HG03108 (cell line): ENCODE measurements at regions not wholly inside any gene's neighbourhood (a gene's known extent, or its start where the extent isn't known, plus 50 kb on each side); places are given as distances from the start of the nearest gene placed in this dataset.
"Not testable (repeated sequence)": the region's sequence is repeated elsewhere in the genome, so short reads cannot be mapped to it uniquely, and the experiment has no call there.

Experiments used
- ATAC-seq: cut with Tn5 transposase; IDR thresholded peaks from one replicate; pipeline ENCODE4 v1.9.1; 2021; ENCODE audit warnings: moderate library complexity; ENCODE audit not compliant: unreplicated experiment

- ATAC-seq: no peak
Measured at GRCh38 chr14:71237556-71237955, 330.3 kb downstream of the PCNX1 start.

DNA sequence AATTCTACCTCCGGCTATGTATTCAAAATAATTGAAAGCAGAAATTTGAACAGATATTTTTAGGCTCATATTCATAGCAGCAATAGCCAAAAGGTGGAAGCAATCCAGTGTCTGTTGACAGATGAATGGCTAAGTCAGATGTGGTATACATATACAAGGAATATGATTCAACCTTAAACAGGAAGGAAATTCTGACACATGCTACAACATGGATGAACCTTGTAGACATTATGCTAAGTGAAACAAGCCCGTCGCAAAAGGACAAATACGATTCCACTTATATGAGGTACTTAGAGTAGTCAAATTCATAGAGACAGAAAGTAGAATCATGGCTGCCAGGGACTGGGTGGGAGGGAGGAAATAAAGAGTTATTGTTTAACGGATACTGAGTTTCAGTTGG lies 331.6 kb downstream of the PCNX1 start:
- ATAC-seq: no peak

GRCh38 chr14:71240171-71240570 lies 332.9 kb downstream of the PCNX1 start:
- no peak for ATAC-seq

- ATAC-seq: no peak
Measured at GRCh38 chr14:71240866-71241520, 333.7 kb downstream of the PCNX1 start.

- ATAC-seq: no peak
Measured at GRCh38 chr14:71242237-71242748, 335.0 kb downstream of the PCNX1 start.

GRCh38 chr14:71243697-71244096 lies 336.4 kb downstream of the PCNX1 start:
- no peak for ATAC-seq

DNA sequence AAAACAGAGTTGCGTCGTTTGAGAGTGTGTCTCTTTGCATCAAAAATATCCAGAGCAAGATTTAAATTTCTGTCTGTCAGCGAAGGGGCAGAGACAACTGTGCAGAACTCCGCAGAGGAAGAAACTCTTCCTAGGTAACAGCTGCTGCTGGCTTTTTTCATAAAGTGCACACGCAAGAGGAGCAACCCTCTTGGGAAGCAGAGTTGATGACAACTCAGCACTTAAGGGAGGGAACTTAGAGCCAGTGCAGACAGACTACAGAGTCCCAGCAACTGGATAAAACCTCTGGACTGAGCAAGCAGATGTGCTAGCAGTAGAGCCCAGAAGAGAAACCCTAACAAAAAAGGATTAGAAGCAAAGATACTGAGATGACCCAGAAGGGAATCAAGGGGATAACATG lies 337.1 kb downstream of the PCNX1 start:
- no peak for ATAC-seq

DNA sequence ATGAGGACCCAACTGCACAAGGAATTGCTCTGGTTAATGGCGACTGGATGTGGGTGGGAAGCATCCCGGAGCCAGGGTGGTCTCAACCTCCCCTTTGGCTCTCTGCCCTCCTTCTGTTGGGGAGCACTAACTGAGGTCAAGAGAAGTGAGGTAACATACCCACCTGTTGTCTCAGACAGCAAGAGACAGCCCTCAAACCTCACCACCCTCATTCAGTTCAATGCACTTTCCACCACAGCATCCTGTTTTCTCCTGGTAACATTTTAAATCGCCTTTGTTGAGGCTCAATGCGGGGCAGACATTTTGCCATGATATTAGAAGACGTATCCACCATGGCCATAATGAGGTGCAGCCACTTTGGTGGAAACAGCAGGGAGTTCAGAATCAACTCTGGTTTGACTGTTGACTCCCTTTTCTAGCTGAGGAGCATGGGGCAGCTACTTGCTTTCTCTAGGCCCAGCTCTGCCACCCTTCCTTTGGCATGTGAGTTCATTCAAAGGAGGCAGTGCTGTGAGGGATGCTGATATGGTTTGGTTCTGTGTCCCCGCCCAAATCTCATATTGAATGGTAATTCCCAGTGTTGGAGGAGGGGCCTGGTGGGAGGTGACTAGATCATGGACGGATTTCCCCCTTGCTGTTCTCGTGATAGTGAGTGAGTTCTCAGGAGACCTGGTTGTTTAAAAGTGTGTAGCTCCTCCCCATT lies 338.6 kb downstream of the PCNX1 start:
- no peak for ATAC-seq

- no peak for ATAC-seq
Measured at GRCh38 chr14:71246539-71246938, 339.3 kb downstream of the PCNX1 start.

GRCh38 chr14:71247106-71247505 lies 339.8 kb downstream of the PCNX1 start:
- ATAC-seq: no peak

- no peak for ATAC-seq
Measured at GRCh38 chr14:71248194-71248593, 340.9 kb downstream of the PCNX1 start.

DNA sequence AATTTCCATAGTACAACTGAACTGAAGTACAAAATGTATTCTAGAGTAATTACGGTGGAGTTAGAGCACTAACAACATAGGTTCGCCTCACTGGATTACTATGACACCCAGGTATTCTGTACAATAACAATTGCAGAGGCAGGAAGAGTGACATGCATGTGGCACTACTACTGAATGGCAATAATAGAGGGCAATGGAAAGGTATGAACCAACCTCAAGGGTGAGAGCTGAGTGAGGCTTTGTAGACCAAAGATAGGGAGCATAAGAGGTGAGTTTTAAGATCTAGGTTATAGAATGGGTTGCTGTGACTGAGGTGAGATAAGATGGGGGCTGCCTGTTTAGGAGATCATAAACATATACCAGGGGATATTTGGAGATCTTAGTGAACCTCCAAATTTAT lies 343.1 kb downstream of the PCNX1 start:
- ATAC-seq: no peak

- no peak for ATAC-seq
Measured at GRCh38 chr14:71250791-71251190, 343.5 kb downstream of the PCNX1 start.

DNA sequence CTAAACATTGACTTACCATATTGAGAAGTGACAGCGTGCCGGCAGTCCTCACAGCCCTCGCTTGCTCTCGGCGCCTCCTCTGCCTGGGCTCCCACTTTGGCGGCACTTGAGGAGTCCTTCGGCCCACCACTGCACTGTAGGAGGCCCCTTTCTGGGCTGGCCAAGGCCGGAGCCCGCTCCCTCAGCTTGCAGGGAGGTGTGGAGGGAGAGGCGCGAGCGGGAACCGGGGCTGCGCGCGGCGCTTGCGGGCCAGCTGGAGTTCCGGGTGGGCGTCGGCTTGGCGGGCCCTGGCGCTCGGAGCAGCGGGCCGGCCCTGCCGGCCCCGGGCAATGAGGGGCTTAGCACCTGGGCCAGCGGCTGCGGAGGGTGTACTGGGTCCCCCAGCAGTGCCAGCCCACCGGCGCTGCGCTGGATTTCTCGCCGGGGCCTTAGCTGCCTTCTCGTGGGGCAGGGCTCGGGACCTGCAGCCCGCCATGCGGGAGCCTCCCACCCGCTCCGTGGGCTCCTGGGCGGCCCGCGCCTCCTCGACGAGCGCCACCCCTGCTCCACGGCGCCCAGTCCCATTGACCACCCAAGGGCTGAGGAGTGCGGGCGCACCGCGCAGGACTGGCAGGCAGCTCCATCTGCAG lies 346.9 kb downstream of the PCNX1 start:
- ATAC-seq: not testable (repeated sequence)

GRCh38 chr14:71261206-71261605 lies 353.9 kb downstream of the PCNX1 start:
- ATAC-seq: no peak

DNA sequence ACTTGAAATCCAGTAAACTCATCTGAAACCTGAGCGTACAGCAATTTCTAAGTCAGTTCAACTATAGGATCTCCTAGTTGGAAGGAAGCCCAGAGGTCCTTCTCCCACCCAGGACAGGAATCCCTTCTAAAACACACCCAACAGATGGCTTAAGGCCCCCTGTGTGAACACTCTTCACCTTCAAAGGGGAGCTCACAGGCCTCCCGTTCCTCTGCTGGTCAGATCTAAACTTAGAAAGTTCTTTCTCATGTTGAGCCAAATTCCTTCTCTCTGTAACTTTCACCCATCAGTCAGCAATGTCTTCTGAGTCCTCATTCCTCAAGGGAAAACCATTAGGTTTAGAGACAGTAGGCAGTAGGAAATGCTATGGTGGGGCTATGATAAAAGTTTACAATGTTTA lies 355.2 kb downstream of the PCNX1 start:
- ATAC-seq: no peak

DNA sequence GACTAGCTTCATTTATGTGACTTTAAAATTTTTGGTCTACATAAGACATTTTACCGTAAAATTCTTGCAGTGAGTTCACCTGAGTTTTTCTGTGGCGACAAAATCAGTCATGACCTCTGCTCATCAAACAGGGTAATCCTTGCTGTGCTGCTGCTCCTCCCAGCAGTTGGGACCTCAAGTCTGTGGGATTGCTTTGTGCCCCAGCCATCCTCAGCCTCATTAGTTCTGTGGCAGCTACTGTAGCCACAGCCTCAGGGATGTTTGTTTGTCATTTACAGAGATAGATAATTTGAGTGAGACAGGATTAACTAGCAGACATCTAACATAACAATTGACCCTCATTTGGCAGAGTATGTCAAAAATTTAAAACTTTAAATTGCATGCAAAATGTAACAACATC lies 357.0 kb downstream of the PCNX1 start:
- no peak for ATAC-seq

DNA sequence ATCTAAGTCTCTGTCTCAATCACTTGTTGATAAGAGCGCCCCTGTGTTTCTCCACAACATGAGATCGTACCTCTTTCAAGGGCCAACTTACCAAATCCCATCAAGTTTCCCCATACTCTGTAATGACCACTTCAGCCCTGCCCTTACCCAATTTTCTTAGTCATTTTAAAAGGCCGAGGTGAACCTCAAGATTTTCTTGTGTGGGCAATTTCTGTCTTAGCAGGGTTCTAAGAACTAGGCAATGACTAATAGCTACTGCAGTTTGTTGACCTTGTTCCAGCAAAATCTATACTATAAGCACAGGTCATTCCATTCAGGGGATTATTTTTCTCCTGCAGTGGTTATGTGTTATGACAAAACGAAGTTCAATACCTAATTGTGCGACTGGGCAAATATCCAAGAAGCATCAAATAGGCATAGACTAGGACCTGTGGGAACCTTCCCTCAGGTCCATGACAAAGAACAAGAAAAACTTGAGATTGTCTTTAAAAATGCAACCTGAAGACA lies 359.8 kb downstream of the PCNX1 start:
- no peak for ATAC-seq

- ATAC-seq: no peak
Measured at GRCh38 chr14:71267691-71268090, 360.4 kb downstream of the PCNX1 start.

GRCh38 chr14:71270111-71270510 lies 362.9 kb downstream of the PCNX1 start:
- no peak for ATAC-seq

DNA sequence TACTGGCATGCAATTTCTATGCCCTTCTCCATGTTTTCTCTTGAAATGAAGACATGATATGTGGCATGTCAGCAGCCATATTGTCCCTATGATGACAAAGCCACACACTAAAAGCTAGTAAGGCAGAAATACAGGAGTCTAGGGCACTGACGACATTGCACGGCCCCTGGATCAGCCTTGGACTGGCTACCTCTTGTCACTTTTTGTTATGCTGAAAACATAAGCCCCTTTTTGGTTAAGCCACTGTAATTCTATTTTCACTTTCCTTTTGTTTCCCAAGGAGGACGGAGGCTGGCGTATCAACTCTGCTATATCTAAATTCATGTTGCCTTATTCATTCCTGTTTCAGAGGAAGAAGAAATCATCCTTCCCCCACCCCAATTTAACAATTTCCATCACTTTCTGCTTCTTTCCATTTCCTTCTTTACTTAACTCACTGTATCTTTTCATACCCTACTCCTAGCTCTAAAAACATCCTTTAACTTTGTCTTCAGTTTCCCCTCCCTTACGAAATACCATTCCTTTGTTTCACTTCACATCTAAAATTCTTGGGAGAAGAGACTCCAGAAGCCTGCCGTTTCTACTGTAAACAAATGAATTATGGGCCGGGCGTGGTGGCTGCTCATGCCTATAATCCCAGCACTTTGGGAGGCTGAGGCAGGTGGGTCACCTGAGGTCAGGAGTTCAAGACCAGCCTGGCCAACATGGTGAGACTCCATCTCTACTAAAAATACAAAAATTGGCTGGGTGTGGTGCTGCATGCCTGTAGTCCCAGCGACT lies 364.1 kb downstream of the PCNX1 start:
- no peak for ATAC-seq
